IPS-15b (cell line): ENCODE measurements at regions not wholly inside any gene's neighbourhood (a gene's known extent, or its start where the extent isn't known, plus 50 kb on each side); places are given as distances from the start of the nearest gene placed in this dataset.

Experiments
- H3K27me3 ChIP-seq: one replicate; pipeline ENCODE4 v1.6.1; 2013; ENCODE audit warnings: low read length; ENCODE audit not compliant: control insufficient read depth, insufficient read depth
- H3K36me3 ChIP-seq: one replicate; pipeline ENCODE4 v1.6.1; 2013; ENCODE audit warnings: low read length; ENCODE audit not compliant: control insufficient read depth, insufficient read depth
- H3K4me1 ChIP-seq: one replicate; pipeline ENCODE4 v1.6.1; 2013; ENCODE audit warnings: mild to moderate bottlenecking, low read length; ENCODE audit not compliant: control insufficient read depth, insufficient read depth
- H3K4me3 ChIP-seq: one replicate; pipeline ENCODE4 v1.5.1; 2013; ENCODE audit warnings: low read depth, low read length
- H3K9ac ChIP-seq: one replicate; pipeline ENCODE4 v1.6.1; 2013; ENCODE audit warnings: low read depth, mild to moderate bottlenecking, low read length
- H3K9me3 ChIP-seq: one replicate; pipeline ENCODE4 v1.6.1; 2013; ENCODE audit warnings: mild to moderate bottlenecking, low read length; ENCODE audit not compliant: control insufficient read depth, insufficient read depth

DNA sequence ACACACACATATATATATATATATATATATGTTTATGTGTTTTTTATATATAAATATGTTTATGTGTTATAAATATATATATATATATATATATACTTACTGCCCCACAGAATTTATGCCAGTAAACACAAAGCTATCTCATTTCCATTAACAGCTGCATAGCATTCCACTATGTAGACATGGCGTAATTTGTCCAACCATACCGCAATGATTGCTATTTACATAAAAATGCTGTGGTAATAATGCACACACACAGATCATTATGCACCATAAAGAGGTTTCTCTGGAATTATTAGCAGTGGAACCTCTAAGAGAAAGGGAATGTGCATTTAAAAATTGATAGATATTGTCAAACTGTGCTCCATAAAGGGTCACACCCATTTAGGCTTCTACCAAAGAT is 150.1 kb downstream of the CEP120 start:
- Histone ChIP-seq H3K9me3 (no peaks in the 10 kb centered on the region), H3K27me3 (no peaks in the 10 kb centered on the region), H3K36me3 (no peaks in the 10 kb centered on the region), H3K4me3 (no peak overlapping the region), H3K4me1 (no peaks in the 10 kb centered on the region), H3K9ac (no peak overlapping the region)

DNA sequence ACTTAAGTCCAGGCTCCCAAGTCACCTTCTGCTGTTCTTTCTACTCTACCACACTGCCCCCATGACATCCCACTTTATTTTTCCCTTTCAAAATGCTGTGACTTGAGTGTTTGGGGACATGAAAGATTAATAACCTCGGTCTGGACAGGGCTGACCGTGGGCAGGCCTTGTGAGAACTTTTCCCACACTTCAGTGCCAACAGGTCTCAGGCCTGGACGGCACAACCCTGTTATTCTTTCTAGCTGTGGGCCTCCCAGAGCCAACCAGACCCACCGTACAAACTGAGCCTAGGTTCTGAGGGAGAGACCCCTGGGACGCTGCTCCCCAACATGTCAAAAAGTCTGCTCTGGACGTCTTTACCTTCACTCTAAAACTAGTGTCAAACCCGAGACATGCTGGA is 153.4 kb downstream of the CEP120 start:
- Histone ChIP-seq H3K9me3 (no peaks in the 10 kb centered on the region), H3K4me3 (no peak overlapping the region), H3K36me3 (no peaks in the 10 kb centered on the region), H3K4me1 (no peaks in the 10 kb centered on the region), H3K9ac (no peak overlapping the region), H3K27me3 (no peaks in the 10 kb centered on the region)

GRCh38 chr5:123269436-123269835 is 153.8 kb downstream of the CEP120 start:
- Histone ChIP-seq H3K27me3 (no peaks in the 10 kb centered on the region), H3K9ac (no peak overlapping the region), H3K36me3 (no peaks in the 10 kb centered on the region), H3K4me3 (no peak overlapping the region), H3K4me1 (no peaks in the 10 kb centered on the region), H3K9me3 (no peaks in the 10 kb centered on the region)

GRCh38 chr5:123266365-123266764 is 156.8 kb downstream of the CEP120 start:
- no peaks in the 10 kb centered on the region for H3K27me3 ChIP-seq
- no peaks in the 10 kb centered on the region for H3K9me3 ChIP-seq
- H3K4me1 ChIP-seq = peaks cover 14% of the 10 kb centered on the region
- H3K36me3 ChIP-seq = no peaks in the 10 kb centered on the region
- H3K9ac ChIP-seq = no peak overlapping the region
- no peak overlapping the region for H3K4me3 ChIP-seq

DNA sequence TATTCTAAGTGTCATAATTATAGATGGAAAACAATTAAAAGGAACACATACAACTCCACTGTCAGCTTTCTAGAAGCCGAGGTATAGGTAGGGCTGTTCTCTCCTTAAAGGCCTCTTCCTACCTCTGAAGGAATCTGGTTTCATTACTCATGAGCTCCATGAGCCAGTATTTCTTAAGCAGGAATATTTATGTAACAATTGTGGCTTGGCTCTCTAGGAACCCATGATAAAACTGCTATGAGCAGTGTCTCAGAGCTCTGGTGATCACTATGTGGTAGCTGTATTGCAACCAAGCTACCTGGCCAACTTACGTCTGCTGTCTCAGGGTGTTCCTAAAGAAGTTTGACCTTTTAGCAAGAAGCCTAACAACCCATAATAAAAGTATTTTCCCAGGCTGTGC is 157.7 kb downstream of the CEP120 start:
- Histone ChIP-seq H3K9ac (no peak overlapping the region), H3K36me3 (no peaks in the 10 kb centered on the region), H3K9me3 (no peaks in the 10 kb centered on the region)

GRCh38 chr5:123264394-123264793 is 158.8 kb downstream of the CEP120 start:
- Histone ChIP-seq H3K27me3 (no peaks in the 10 kb centered on the region), H3K4me3 (no peak overlapping the region), H3K9ac (no peak overlapping the region), H3K9me3 (no peaks in the 10 kb centered on the region), H3K4me1 (peaks cover 14% of the 10 kb centered on the region), H3K36me3 (no peaks in the 10 kb centered on the region)

More for the DNA sequence above, 157.7 kb downstream of the CEP120 start:
- Histone ChIP-seq H3K4me1 (peaks cover 14% of the 10 kb centered on the region), H3K27me3 (no peaks in the 10 kb centered on the region), H3K4me3 (no peak overlapping the region)

DNA sequence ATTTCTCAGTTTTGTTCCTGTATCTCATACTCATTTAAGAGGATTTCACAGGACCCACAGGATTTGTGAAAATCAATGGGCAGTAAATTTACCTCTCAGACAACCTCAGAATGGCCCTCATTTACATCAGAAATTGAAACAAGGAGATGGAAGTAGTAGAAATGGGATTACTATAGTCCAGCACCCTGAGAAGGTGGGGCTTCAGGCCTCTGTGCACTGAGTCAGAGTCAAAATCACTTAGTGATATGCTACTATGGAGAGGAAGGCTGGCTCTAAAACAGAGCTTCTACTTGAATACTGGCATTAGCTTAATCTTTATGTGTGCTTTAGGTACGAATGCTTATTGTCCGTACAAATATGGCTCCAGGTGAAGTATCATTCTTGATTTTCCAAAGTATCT is 159.3 kb downstream of the CEP120 start:
- Histone ChIP-seq H3K9ac (no peak overlapping the region), H3K27me3 (no peaks in the 10 kb centered on the region), H3K4me3 (no peak overlapping the region), H3K36me3 (no peaks in the 10 kb centered on the region), H3K4me1 (peaks cover 14% of the 10 kb centered on the region), H3K9me3 (no peaks in the 10 kb centered on the region)

DNA sequence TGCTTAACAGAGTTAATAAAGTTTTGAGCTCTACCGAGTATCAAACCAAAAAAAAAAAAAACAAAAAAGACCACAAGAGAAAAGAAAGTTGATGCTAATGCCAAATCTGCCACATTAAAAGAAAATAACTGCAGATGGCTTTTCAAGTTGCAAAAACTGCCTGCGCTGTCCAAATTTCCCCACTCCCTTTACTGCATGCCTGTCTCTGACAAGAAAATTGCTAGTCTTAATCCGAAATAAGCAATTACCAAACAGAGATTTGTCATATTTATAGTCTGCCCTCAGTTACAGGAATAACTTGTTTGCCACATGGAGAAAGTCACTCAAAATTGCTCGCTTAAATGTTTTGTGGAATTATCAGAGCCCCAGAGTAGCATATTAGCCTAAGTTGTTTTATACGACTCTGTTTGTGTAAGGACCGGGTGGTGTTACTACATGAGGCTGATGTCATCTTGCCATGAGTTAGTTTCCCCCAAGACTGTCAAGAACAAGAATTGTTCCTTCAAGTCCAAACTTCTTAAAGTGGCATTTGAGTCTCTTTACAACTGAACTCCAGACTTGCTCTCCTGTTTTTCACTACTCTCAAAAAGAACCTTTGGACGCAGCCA is 160.9 kb downstream of the CEP120 start:
- Histone ChIP-seq H3K4me3 (no peak overlapping the region), H3K9me3 (no peaks in the 10 kb centered on the region), H3K4me1 (peaks cover 14% of the 10 kb centered on the region), H3K27me3 (no peaks in the 10 kb centered on the region), H3K9ac (no peak overlapping the region), H3K36me3 (no peaks in the 10 kb centered on the region)

- Histone ChIP-seq H3K4me3 (no peak overlapping the region), H3K27me3 (no peaks in the 10 kb centered on the region), H3K36me3 (no peaks in the 10 kb centered on the region), H3K9ac (no peak overlapping the region), H3K9me3 (no peaks in the 10 kb centered on the region), H3K4me1 (peaks cover 14% of the 10 kb centered on the region)
These were observed 161.5 kb downstream of the CEP120 start for GRCh38 chr5:123261752-123262151.

- no peak overlapping the region for H3K4me3 ChIP-seq
- no peaks in the 10 kb centered on the region for H3K4me1 ChIP-seq
- no peaks in the 10 kb centered on the region for H3K9me3 ChIP-seq
- H3K36me3 ChIP-seq = no peaks in the 10 kb centered on the region
- H3K27me3 ChIP-seq = no peaks in the 10 kb centered on the region
- no peak overlapping the region for H3K9ac ChIP-seq
These were observed 160.4 kb downstream of the PRDM6 start for GRCh38 chr5:123249446-123249845.

- Histone ChIP-seq H3K4me3 (no peak overlapping the region), H3K27me3 (no peaks in the 10 kb centered on the region), H3K4me1 (no peaks in the 10 kb centered on the region), H3K9me3 (no peaks in the 10 kb centered on the region), H3K9ac (no peak overlapping the region), H3K36me3 (no peaks in the 10 kb centered on the region)
These were observed 156.6 kb downstream of the PRDM6 start for GRCh38 chr5:123245689-123246088.

- H3K4me3 ChIP-seq = no peak overlapping the region
- no peaks in the 10 kb centered on the region for H3K36me3 ChIP-seq
- H3K27me3 ChIP-seq = no peaks in the 10 kb centered on the region
These were observed 155.4 kb downstream of the PRDM6 start for GRCh38 chr5:123244458-123244857.

More at GRCh38 chr5:123244458-123244857, 155.4 kb downstream of the PRDM6 start:
- Histone ChIP-seq H3K9me3 (no peaks in the 10 kb centered on the region), H3K9ac (no peak overlapping the region), H3K4me1 (no peaks in the 10 kb centered on the region)
